H9 (cell line): ENCODE measurements at regions not wholly inside any gene's neighbourhood (a gene's known extent, or its start where the extent isn't known, plus 50 kb on each side); places are given as distances from the start of the nearest gene placed in this dataset.

Experiments
- DNase-seq: peaks from one replicate; pipeline ENCODE4 v3.0.0-alpha.2; 2017
- H2AFZ ChIP-seq: one replicate; pipeline ENCODE4 v1.6.1; 2013; ENCODE audit warnings: mild to moderate bottlenecking, low read length, control low read depth, moderate library complexity
- H2AK5ac ChIP-seq: 2 replicates; pipeline ENCODE4 v1.6.1; 2013; ENCODE audit warnings: low read length, control low read depth, mixed read lengths; ENCODE audit not compliant: insufficient read length
- H2BK120ac ChIP-seq: one replicate; pipeline ENCODE4 v1.6.1; 2013; ENCODE audit warnings: low read depth, mild to moderate bottlenecking, low read length, control low read depth, inconsistent platforms; ENCODE audit not compliant: poor library complexity, severe bottlenecking
- H2BK12ac ChIP-seq: 2 replicates; pipeline ENCODE4 v1.6.1; 2013; ENCODE audit warnings: low read length, control low read depth, mixed read lengths, low read depth; ENCODE audit not compliant: insufficient read length
- H2BK15ac ChIP-seq: 2 replicates; pipeline ENCODE4 v1.6.1; 2013; ENCODE audit warnings: low read depth, low read length, control low read depth
- H2BK20ac ChIP-seq: one replicate; pipeline ENCODE4 v1.6.1; 2013; ENCODE audit warnings: low read depth, mild to moderate bottlenecking, low read length, control low read depth, inconsistent platforms; ENCODE audit not compliant: poor library complexity, severe bottlenecking
- H2BK5ac ChIP-seq: 2 replicates; pipeline ENCODE4 v1.6.1; 2013; ENCODE audit warnings: low read length, control low read depth, mixed read lengths; ENCODE audit not compliant: insufficient read length
- H3K14ac ChIP-seq: 2 replicates; pipeline ENCODE4 v1.6.1; 2013; ENCODE audit warnings: low read length, control low read depth; ENCODE audit not compliant: insufficient read depth
- H3K18ac ChIP-seq: 2 replicates; pipeline ENCODE4 v1.6.1; 2013; ENCODE audit warnings: low read depth, mild to moderate bottlenecking, mixed read lengths, low read length, control low read depth; ENCODE audit not compliant: insufficient read length
- H3K23ac ChIP-seq: 2 replicates; pipeline ENCODE4 v1.6.1; 2013; ENCODE audit warnings: low read length, control low read depth, mixed read lengths, low read depth; ENCODE audit not compliant: insufficient read length
- H3K23me2 ChIP-seq: 2 replicates; pipeline ENCODE4 v1.6.1; 2013; ENCODE audit warnings: low read depth, mild to moderate bottlenecking, mixed read lengths, low read length, control low read depth; ENCODE audit not compliant: insufficient read length, poor library complexity, severe bottlenecking
- H3K27ac ChIP-seq: 2 replicates; pipeline ENCODE4 v1.5.1; 2013; ENCODE audit warnings: low read length, control low read depth, mixed read lengths, low read depth; ENCODE audit not compliant: insufficient read length
- H3K27me3 ChIP-seq: 2 replicates; pipeline ENCODE4 v1.6.1; 2013; ENCODE audit warnings: low read length, control low read depth, inconsistent platforms; ENCODE audit not compliant: insufficient read depth
- H3K4ac ChIP-seq: 2 replicates; pipeline ENCODE4 v1.6.1; 2013; ENCODE audit warnings: low read depth, mild to moderate bottlenecking, control low read depth, inconsistent platforms, low read length, moderate library complexity
- H3K4me1 ChIP-seq: 2 replicates; pipeline ENCODE4 v1.6.1; 2013; ENCODE audit warnings: low read length, control low read depth, inconsistent platforms; ENCODE audit not compliant: insufficient read depth
- H3K4me2 ChIP-seq: 2 replicates; pipeline ENCODE4 v1.6.1; 2013; ENCODE audit warnings: low read length, control low read depth, mixed read lengths; ENCODE audit not compliant: insufficient read length, insufficient read depth
- H3K56ac ChIP-seq: 2 replicates; pipeline ENCODE4 v1.6.1; 2013; ENCODE audit warnings: low read depth, mild to moderate bottlenecking, mixed read lengths, low read length, control low read depth; ENCODE audit not compliant: insufficient read length
- H3K79me1 ChIP-seq: 2 replicates; pipeline ENCODE4 v1.6.1; 2013; ENCODE audit warnings: low read depth, mild to moderate bottlenecking, moderate library complexity, low read length, control low read depth, inconsistent platforms; ENCODE audit not compliant: insufficient read depth, poor library complexity, severe bottlenecking
- H3K79me2 ChIP-seq: 2 replicates; pipeline ENCODE4 v1.6.1; 2013; ENCODE audit warnings: low read length, control low read depth, inconsistent platforms; ENCODE audit not compliant: insufficient read depth
- H3K9ac ChIP-seq: 2 replicates; pipeline ENCODE4 v1.6.1; 2013; ENCODE audit warnings: low read length, control low read depth, mixed read lengths; ENCODE audit not compliant: insufficient read length; ENCODE audit errors: extremely low read depth
- H3K9me3 ChIP-seq: one replicate; pipeline ENCODE4 v1.6.1; 2013; ENCODE audit warnings: low read depth, low read length, inconsistent platforms; ENCODE audit not compliant: control insufficient read depth
- H3T11ph ChIP-seq: one replicate; pipeline ENCODE4 v1.6.1; 2013; ENCODE audit warnings: mild to moderate bottlenecking, low read length, control low read depth, inconsistent platforms
- H4K20me1 ChIP-seq: one replicate; pipeline ENCODE4 v1.6.1; 2013; ENCODE audit not compliant: control insufficient read depth, insufficient read length, insufficient read depth
- H4K5ac ChIP-seq: 2 replicates; pipeline ENCODE4 v1.6.1; 2013; ENCODE audit warnings: low read depth, mild to moderate bottlenecking, mixed read lengths, low read length, control low read depth; ENCODE audit not compliant: insufficient read length
- H4K8ac ChIP-seq: replicated peaks from 2 replicates; pipeline ENCODE4 v1.6.1; 2013; ENCODE audit warnings: low read length, control low read depth, mixed read lengths, low read depth; ENCODE audit not compliant: insufficient read length
- H4K91ac ChIP-seq: 2 replicates; pipeline ENCODE4 v1.6.1; 2013; ENCODE audit warnings: low read depth, mild to moderate bottlenecking, moderate library complexity, mixed read lengths, low read length, control low read depth; ENCODE audit not compliant: insufficient read length
- H3K27ac Mint-ChIP-seq, 3 experiments: 2 replicates in 2 of 3; 3 replicates in 1 of 3; pipeline ENCODE4 v1.8.0; 2020 to 2021; ENCODE audit warnings: mixed read lengths in 3 of 3, mild to moderate bottlenecking in 1 of 3, moderate library complexity in 1 of 3
- H3K27me3 Mint-ChIP-seq: 2 replicates; pipeline ENCODE4 v1.8.0; 2021; ENCODE audit warnings: low read depth, mild to moderate bottlenecking, moderate library complexity, mixed read lengths
- H3K36me3 Mint-ChIP-seq, 3 experiments: 2 replicates in 2 of 3; 3 replicates in 1 of 3; pipeline ENCODE4 v1.8.0; 2020 to 2021; ENCODE audit warnings: low read depth in 3 of 3, mixed read lengths in 3 of 3; ENCODE audit not compliant: insufficient read depth in 1 of 3
- H3K4me1 Mint-ChIP-seq, 2 experiments: 2 replicates each; pipeline ENCODE4 v1.8.0; 2020; ENCODE audit warnings: mixed read lengths in 2 of 2
- H3K4me3 Mint-ChIP-seq, 2 experiments: 2 replicates in 1 of 2; 3 replicates in 1 of 2; pipeline ENCODE4 v1.8.0; 2020 to 2021; ENCODE audit warnings: mild to moderate bottlenecking in 2 of 2, mixed read lengths in 2 of 2, moderate library complexity in 1 of 2
- H3K9me3 Mint-ChIP-seq, 2 experiments: 2 replicates in 1 of 2; 3 replicates in 1 of 2; pipeline ENCODE4 v1.8.0; 2020; ENCODE audit warnings: mild to moderate bottlenecking in 2 of 2, mixed read lengths in 2 of 2, moderate library complexity in 1 of 2
- WGBS: extraction: QIAGEN DNeasy Blood & Tissue Kit; methylation state at CpG from one replicate; pipeline ENCODE4 v1.1.7; 2013; ENCODE audit warnings: missing lambda C conversion rate, low lambda C conversion rate, mixed read lengths; ENCODE audit not compliant: insufficient read length; ENCODE audit errors: extremely low coverage; 5-methylcytosine and 5-hydroxymethylcytosine counted together
- TF ChIP-seq, protein P1 (sequence below): fragments of 200-600 bp; sonication (generic); conservative IDR thresholded peaks from 3 replicates; pipeline ENCODE4 v1.8.0; 2021; ENCODE audit warnings: antibody characterized with exemption, mild to moderate bottlenecking

DNA sequence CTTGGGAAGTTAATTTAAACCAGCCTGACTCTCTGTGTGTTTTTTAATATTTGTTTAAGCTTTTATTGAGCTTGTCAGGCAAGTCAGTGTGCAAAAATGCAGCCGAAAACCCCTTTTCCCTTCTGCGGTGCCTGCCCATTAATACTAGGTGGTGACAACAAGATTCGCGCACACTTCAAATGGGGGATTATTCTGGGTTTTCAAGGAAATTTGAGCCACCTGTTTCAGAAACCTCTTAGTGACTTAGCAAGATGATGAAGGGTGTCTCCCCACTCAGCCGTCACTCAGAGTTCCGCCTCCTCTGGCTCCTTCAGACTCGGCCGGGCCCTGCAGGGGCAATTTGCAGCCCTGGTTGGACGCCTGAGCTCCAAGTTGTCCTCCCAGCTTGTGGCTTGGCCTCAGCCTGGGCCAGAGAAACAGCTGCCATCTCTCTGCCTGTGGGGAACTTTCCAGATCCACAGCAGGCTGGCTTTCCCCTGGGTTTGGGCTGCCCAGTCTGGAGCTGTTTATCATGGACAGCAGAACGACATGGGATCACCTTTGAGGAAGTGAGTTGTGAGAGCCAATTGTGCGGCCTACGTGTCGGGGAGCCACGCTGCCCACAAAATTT, 75.9 kb downstream of the SPRY4 start:
- DNase-seq = no peak

More for the DNA sequence above, 75.9 kb downstream of the SPRY4 start:
- TF ChIP-seq, protein P1, sequence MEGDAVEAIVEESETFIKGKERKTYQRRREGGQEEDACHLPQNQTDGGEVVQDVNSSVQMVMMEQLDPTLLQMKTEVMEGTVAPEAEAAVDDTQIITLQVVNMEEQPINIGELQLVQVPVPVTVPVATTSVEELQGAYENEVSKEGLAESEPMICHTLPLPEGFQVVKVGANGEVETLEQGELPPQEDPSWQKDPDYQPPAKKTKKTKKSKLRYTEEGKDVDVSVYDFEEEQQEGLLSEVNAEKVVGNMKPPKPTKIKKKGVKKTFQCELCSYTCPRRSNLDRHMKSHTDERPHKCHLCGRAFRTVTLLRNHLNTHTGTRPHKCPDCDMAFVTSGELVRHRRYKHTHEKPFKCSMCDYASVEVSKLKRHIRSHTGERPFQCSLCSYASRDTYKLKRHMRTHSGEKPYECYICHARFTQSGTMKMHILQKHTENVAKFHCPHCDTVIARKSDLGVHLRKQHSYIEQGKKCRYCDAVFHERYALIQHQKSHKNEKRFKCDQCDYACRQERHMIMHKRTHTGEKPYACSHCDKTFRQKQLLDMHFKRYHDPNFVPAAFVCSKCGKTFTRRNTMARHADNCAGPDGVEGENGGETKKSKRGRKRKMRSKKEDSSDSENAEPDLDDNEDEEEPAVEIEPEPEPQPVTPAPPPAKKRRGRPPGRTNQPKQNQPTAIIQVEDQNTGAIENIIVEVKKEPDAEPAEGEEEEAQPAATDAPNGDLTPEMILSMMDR = no peak
- peaks cover 0 to 5% (median 2%) of the 10 kb centered on the region in 3 experiments; a peak in 1 of 7 replicates for H3K36me3 Mint-ChIP-seq
- Histone ChIP-seq H2BK15ac (no peak overlapping the region), H2AK5ac (no peak overlapping the region), H2BK120ac (no peak overlapping the region), H3K18ac (no peak overlapping the region), H3K9ac (no peak overlapping the region), H3K27ac (no peak overlapping the region), H3K23me2 (no peaks in the 10 kb centered on the region), H3K4ac (no peak overlapping the region), H3T11ph (no peak overlapping the region), H3K4me1 (no peaks in the 10 kb centered on the region), H3K56ac (no peak overlapping the region), H3K4me2 (no peak overlapping the region), H4K91ac (no peak overlapping the region), H2BK20ac (no peak overlapping the region), H3K79me2 (no peaks in the 10 kb centered on the region), H4K8ac (no peak overlapping the region), H4K5ac (no peak overlapping the region), H2BK12ac (no peak overlapping the region), H4K20me1 (no peaks in the 10 kb centered on the region), H3K23ac (no peak overlapping the region), H2AFZ (no peak overlapping the region), H3K27me3 (no peaks in the 10 kb centered on the region), H3K14ac (peak overlapping the region; percentile 29; the same call in 1 of the 2 replicates), H2BK5ac (no peak overlapping the region), H3K79me1 (no peaks in the 10 kb centered on the region), H3K9me3 (no peaks in the 10 kb centered on the region)
- no peak overlapping the region for H3K4me3 Mint-ChIP-seq
- WGBS = no CpG with 5 or more reads among the region's 14 CpGs
- peaks cover 16 to 24% of the 10 kb centered on the region in 2 experiments for H3K4me1 Mint-ChIP-seq
- peaks cover 0 to 3% of the 10 kb centered on the region in 2 experiments; a peak in 1 of 5 replicates for H3K9me3 Mint-ChIP-seq
- peak overlapping the region in 1 of 3 experiments; percentile 42; a peak in 1 of 7 replicates for H3K27ac Mint-ChIP-seq
- no peaks in the 10 kb centered on the region for H3K27me3 Mint-ChIP-seq
